ENCODE measurements at regions not wholly inside any gene's neighbourhood (a gene's known extent, or its start where the extent isn't known, plus 50 kb on each side); places are given as distances from the start of the nearest gene placed in this dataset.

GRCh38 chr7:45413419-45413818 is 160.7 kb upstream of the ADCY1 start:
- in situ Hi-C loops (cut with MboI; ENCODE audit: low sequenced_read_pairs, unreplicated experiment): no loop called here
- DNase-seq (ENCODE audit: low spot score): no peak
- TF ChIP-seq, protein P1, sequence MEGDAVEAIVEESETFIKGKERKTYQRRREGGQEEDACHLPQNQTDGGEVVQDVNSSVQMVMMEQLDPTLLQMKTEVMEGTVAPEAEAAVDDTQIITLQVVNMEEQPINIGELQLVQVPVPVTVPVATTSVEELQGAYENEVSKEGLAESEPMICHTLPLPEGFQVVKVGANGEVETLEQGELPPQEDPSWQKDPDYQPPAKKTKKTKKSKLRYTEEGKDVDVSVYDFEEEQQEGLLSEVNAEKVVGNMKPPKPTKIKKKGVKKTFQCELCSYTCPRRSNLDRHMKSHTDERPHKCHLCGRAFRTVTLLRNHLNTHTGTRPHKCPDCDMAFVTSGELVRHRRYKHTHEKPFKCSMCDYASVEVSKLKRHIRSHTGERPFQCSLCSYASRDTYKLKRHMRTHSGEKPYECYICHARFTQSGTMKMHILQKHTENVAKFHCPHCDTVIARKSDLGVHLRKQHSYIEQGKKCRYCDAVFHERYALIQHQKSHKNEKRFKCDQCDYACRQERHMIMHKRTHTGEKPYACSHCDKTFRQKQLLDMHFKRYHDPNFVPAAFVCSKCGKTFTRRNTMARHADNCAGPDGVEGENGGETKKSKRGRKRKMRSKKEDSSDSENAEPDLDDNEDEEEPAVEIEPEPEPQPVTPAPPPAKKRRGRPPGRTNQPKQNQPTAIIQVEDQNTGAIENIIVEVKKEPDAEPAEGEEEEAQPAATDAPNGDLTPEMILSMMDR (IDR thresholded peaks at IDR 0.05; ENCODE audit: borderline replicate concordance, control extremely low read depth, extremely low read depth, insufficient read depth, missing control alignments): no peak

DNA sequence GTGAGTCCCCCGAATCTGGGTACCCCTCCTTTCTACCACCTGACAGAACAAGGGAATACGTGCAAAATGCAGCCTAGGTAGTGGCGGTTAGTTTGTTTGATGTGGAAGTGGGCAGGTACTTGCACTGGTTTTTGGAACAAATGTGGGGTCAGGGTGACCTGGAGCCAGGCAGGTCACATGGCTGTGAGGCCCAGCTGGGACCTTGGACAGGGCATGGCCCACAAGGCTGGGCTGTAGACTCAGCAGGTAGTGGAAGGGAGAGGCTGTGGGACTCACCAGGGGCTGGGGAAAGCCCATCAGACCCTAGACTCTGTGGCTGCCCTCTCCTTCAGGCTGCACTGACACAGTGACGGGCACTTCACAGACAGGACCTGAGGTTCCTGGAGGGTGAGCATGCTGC is 159.9 kb upstream of the ADCY1 start:
- in situ Hi-C loops (cut with MboI; ENCODE audit: low sequenced_read_pairs, unreplicated experiment): no loop called here
- no peak for DNase-seq (ENCODE audit: low spot score)
- TF ChIP-seq, protein P1 (IDR thresholded peaks at IDR 0.05; ENCODE audit: borderline replicate concordance, control extremely low read depth, extremely low read depth, insufficient read depth, missing control alignments): no peak

DNA sequence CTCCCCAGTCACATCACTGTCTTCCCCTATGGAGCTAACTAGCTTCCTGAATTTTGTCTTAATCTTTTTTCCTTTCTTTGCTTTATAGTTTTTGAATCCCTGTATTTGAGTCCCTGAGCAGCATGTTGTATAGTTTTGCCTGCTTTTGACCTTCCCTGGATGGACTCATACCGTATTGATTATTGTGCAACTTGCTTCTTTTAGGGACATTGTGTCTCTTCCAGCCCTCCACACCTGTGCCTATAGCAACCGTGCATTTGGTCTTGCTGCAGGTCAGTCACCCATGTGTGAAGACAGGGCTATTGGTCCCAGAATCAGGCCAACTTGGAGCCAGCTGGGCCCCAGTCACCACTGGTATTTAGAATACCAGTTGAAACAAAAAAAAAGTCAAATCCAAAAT is 158.9 kb upstream of the ADCY1 start:
- in situ Hi-C loops (cut with MboI; ENCODE audit: low sequenced_read_pairs, unreplicated experiment): no loop called here
- TF ChIP-seq, protein P1 (IDR thresholded peaks at IDR 0.05; ENCODE audit: borderline replicate concordance, control extremely low read depth, extremely low read depth, insufficient read depth, missing control alignments): no peak
- no peak for DNase-seq (ENCODE audit: low spot score)

- no peak for DNase-seq (ENCODE audit: low spot score)
- TF ChIP-seq, protein P1 (IDR thresholded peaks at IDR 0.05; ENCODE audit: borderline replicate concordance, control extremely low read depth, extremely low read depth, insufficient read depth, missing control alignments): no peak
- in situ Hi-C loops (cut with MboI; ENCODE audit: low sequenced_read_pairs, unreplicated experiment): no loop called here
Measured at GRCh38 chr7:45416846-45417245, 157.3 kb upstream of the ADCY1 start.

DNA sequence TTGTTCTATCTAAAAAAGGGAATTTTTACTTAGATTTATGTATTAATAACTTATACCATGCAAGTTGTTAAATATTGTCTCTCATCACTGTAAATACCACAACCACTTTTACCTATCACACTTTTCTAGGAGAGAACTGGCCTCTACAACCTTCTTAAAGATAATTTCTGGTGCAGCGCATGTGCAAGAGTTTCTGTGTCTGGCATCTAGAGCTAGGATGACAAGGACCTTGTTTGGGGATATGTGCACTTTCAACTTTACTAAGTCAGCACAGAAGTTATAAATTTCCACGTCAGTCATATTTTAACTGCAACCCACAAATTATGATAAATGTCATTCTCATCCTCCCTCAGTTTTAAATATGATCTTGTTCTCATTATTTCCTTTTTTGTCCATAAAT is 156.9 kb upstream of the ADCY1 start:
- TF ChIP-seq, protein P1 (IDR thresholded peaks at IDR 0.05; ENCODE audit: borderline replicate concordance, control extremely low read depth, extremely low read depth, insufficient read depth, missing control alignments): no peak
- DNase-seq (ENCODE audit: low spot score): no peak
- in situ Hi-C loops (cut with MboI; ENCODE audit: low sequenced_read_pairs, unreplicated experiment): no loop called here

DNA sequence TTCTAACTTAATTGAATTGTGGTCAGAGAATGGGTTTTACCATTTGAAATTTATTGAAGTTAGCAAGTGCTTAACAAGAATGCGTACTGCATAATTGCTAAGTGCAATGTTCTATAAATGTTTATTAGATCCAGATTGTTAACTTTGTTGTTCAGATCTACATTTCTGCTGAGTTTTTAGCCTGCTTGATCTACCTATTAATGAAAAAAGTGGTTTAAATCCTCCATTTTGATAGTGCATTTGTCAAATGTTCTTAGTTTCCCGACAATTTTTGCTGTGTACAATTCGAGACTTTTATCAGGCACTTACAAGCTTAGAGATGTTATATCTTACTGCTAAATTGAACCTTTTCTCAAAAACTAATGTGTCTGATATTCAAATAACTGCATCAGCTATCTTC is 156.4 kb upstream of the ADCY1 start:
- in situ Hi-C loops (cut with MboI; ENCODE audit: low sequenced_read_pairs, unreplicated experiment): no loop called here
- TF ChIP-seq, protein P1 (IDR thresholded peaks at IDR 0.05; ENCODE audit: borderline replicate concordance, control extremely low read depth, extremely low read depth, insufficient read depth, missing control alignments): no peak
- DNase-seq (ENCODE audit: low spot score): no peak

Measured in GM13976 (cell line).